ENCODE measurements at regions not wholly inside any gene's neighbourhood (a gene's known extent, or its start where the extent isn't known, plus 50 kb on each side); places are given as distances from the start of the nearest gene placed in this dataset.
"Not testable (repeated sequence)": the region's sequence is repeated elsewhere in the genome, so short reads cannot be mapped to it uniquely, and the experiment has no call there.

- Histone ChIP-seq H4K8ac (replicated peaks; ENCODE audit: insufficient read length, low read depth, low read length) (no peak overlapping the region), H3K23ac (ENCODE audit: insufficient read length, low read depth, low read length) (no peak overlapping the region), H3T11ph (ENCODE audit: low read length) (no peak overlapping the region), H2BK12ac (ENCODE audit: insufficient read length, low read depth, low read length) (no peak overlapping the region), H3K27ac (ENCODE audit: insufficient read length, low read depth, low read length) (no peak overlapping the region), H3K9me3 (ENCODE audit: control insufficient read depth, low read depth, low read length) (no peaks in the 10 kb centered on the region), H4K91ac (ENCODE audit: insufficient read length, low read depth, low read length) (no peak overlapping the region), H4K20me1 (ENCODE audit: control insufficient read depth, insufficient read depth, insufficient read length) (no peaks in the 10 kb centered on the region), H3K79me2 (ENCODE audit: insufficient read depth, low read length) (no peaks in the 10 kb centered on the region), H2AK5ac (ENCODE audit: insufficient read length, low read length) (no peak overlapping the region), H3K18ac (ENCODE audit: insufficient read length, low read depth, low read length) (no peak overlapping the region), H3K9ac (ENCODE audit: extremely low read depth, insufficient read length, low read length) (no peak overlapping the region), H2AFZ (ENCODE audit: low read length) (no peak overlapping the region), H3K4me2 (ENCODE audit: insufficient read depth, insufficient read length, low read length) (no peak overlapping the region), H3K4me1 (ENCODE audit: insufficient read depth, low read length) (no peaks in the 10 kb centered on the region; the same call in 1 of the 2 replicates), H3K4ac (ENCODE audit: low read depth, low read length) (no peak overlapping the region), H2BK120ac (ENCODE audit: low read depth, low read length, poor library complexity, severe bottlenecking) (no peak overlapping the region), H3K79me1 (ENCODE audit: insufficient read depth, low read depth, low read length, poor library complexity, severe bottlenecking) (no peaks in the 10 kb centered on the region), H2BK20ac (ENCODE audit: low read depth, low read length, poor library complexity, severe bottlenecking) (no peak overlapping the region), H3K14ac (ENCODE audit: insufficient read depth, low read length) (no peak overlapping the region), H3K23me2 (ENCODE audit: insufficient read length, low read depth, low read length, poor library complexity, severe bottlenecking) (no peaks in the 10 kb centered on the region), H2BK5ac (ENCODE audit: insufficient read length, low read length) (no peak overlapping the region), H3K27me3 (ENCODE audit: insufficient read depth, low read length) (no peaks in the 10 kb centered on the region), H4K5ac (ENCODE audit: insufficient read length, low read depth, low read length) (no peak overlapping the region), H3K56ac (ENCODE audit: insufficient read length, low read depth, low read length) (no peak overlapping the region), H2BK15ac (ENCODE audit: low read depth, low read length) (no peak overlapping the region)
- Mint-ChIP-seq H3K27ac (no peak overlapping the region), H3K4me3 (no peak overlapping the region), H3K4me1 (no peaks in the 10 kb centered on the region), H3K27me3 (ENCODE audit: low read depth) (peaks cover 1% of the 10 kb centered on the region), H3K36me3 (ENCODE audit: insufficient read depth in 1 of 3, low read depth in 3 of 3) (peaks cover 0 to 2% (median 0%) of the 10 kb centered on the region in 3 experiments; a peak in 1 of 7 replicates), H3K9me3 (peaks cover 9 to 24% of the 10 kb centered on the region in 2 experiments; a peak in 4 of 5 replicates)
- no peak; the same call in 2 of the 3 replicates for TF ChIP-seq CTCF (conservative IDR thresholded peaks at IDR 0.05)
- DNase-seq: no peak
- no CpG with 5 or more reads among the region's 2 CpGs for WGBS (ENCODE audit: extremely low coverage, insufficient read length, low lambda C conversion rate)
These were observed 181.3 kb upstream of the SRD5A2 start for GRCh38 chr2:31762085-31762484.

- H3K79me2 ChIP-seq (ENCODE audit: insufficient read depth, low read length); H3K4ac ChIP-seq (ENCODE audit: low read depth, low read length); H3T11ph ChIP-seq (ENCODE audit: low read length); H3K27me3 Mint-ChIP-seq (ENCODE audit: low read depth); H3K36me3 Mint-ChIP-seq (ENCODE audit: insufficient read depth in 1 of 3, low read depth in 3 of 3); DNase-seq; H4K91ac ChIP-seq (ENCODE audit: insufficient read length, low read depth, low read length); H2BK12ac ChIP-seq (ENCODE audit: insufficient read length, low read depth, low read length); H3K4me2 ChIP-seq (ENCODE audit: insufficient read depth, insufficient read length, low read length); H3K27me3 ChIP-seq (ENCODE audit: insufficient read depth, low read length); H3K4me1 Mint-ChIP-seq; H3K79me1 ChIP-seq (ENCODE audit: insufficient read depth, low read depth, low read length, poor library complexity, severe bottlenecking); H3K14ac ChIP-seq (ENCODE audit: insufficient read depth, low read length); H3K18ac ChIP-seq (ENCODE audit: insufficient read length, low read depth, low read length); H3K9me3 ChIP-seq (ENCODE audit: control insufficient read depth, low read depth, low read length); H2BK15ac ChIP-seq (ENCODE audit: low read depth, low read length); H3K56ac ChIP-seq (ENCODE audit: insufficient read length, low read depth, low read length); H3K23me2 ChIP-seq (ENCODE audit: insufficient read length, low read depth, low read length, poor library complexity, severe bottlenecking); H4K20me1 ChIP-seq (ENCODE audit: control insufficient read depth, insufficient read depth, insufficient read length); H3K4me3 Mint-ChIP-seq; H2BK20ac ChIP-seq (ENCODE audit: low read depth, low read length, poor library complexity, severe bottlenecking); H3K27ac Mint-ChIP-seq; H2BK5ac ChIP-seq (ENCODE audit: insufficient read length, low read length); H3K27ac ChIP-seq (ENCODE audit: insufficient read length, low read depth, low read length); H4K8ac ChIP-seq (replicated peaks; ENCODE audit: insufficient read length, low read depth, low read length); H2AFZ ChIP-seq (ENCODE audit: low read length); H4K5ac ChIP-seq (ENCODE audit: insufficient read length, low read depth, low read length); H2AK5ac ChIP-seq (ENCODE audit: insufficient read length, low read length); H3K4me1 ChIP-seq (ENCODE audit: insufficient read depth, low read length); H3K23ac ChIP-seq (ENCODE audit: insufficient read length, low read depth, low read length); H2BK120ac ChIP-seq (ENCODE audit: low read depth, low read length, poor library complexity, severe bottlenecking); H3K9ac ChIP-seq (ENCODE audit: extremely low read depth, insufficient read length, low read length): not testable (repeated sequence)
- no CpG with 5 or more reads among the region's 2 CpGs for WGBS (ENCODE audit: extremely low coverage, insufficient read length, low lambda C conversion rate)
- H3K9me3 Mint-ChIP-seq: peaks cover 25 to 48% of the 10 kb centered on the region in 2 experiments
These were observed 176.6 kb upstream of the SRD5A2 start for GRCh38 chr2:31757351-31757750.

Data from H9 (cell line).